Mesendoderm (in vitro differentiated cells): ENCODE measurements at regions not wholly inside any gene's neighbourhood (a gene's known extent, or its start where the extent isn't known, plus 50 kb on each side); places are given as distances from the start of the nearest gene placed in this dataset.

Experiments
- DNase-seq: peaks from one replicate; pipeline ENCODE4 v3.0.0; 2013
- H2AK5ac ChIP-seq: 2 replicates; pipeline ENCODE4 v1.6.1; 2013; ENCODE audit warnings: low read length, inconsistent platforms
- H2BK120ac ChIP-seq: 2 replicates; pipeline ENCODE4 v1.6.1; 2013; ENCODE audit warnings: low read depth, mild to moderate bottlenecking, low read length, moderate library complexity, mixed read lengths
- H2BK15ac ChIP-seq: replicated peaks from 2 replicates; pipeline ENCODE4 v1.6.1; 2013; ENCODE audit warnings: low read depth, mild to moderate bottlenecking, moderate library complexity
- H2BK5ac ChIP-seq: 2 replicates; pipeline ENCODE4 v1.6.1; 2013; ENCODE audit warnings: low read length, inconsistent platforms
- H3K18ac ChIP-seq: 2 replicates; pipeline ENCODE4 v1.6.1; 2013; ENCODE audit warnings: mild to moderate bottlenecking, low read length, mixed read lengths
- H3K23ac ChIP-seq: one replicate; pipeline ENCODE4 v1.6.1; 2013; ENCODE audit warnings: low read length
- H3K27ac ChIP-seq: 2 replicates; pipeline ENCODE4 v1.5.1; 2013; ENCODE audit warnings: low read depth, mild to moderate bottlenecking, inconsistent platforms, low read length, moderate library complexity
- H3K27me3 ChIP-seq: 2 replicates; pipeline ENCODE4 v1.6.1; 2013; ENCODE audit warnings: low read length, control low read depth, mild to moderate bottlenecking, inconsistent platforms; ENCODE audit not compliant: insufficient read depth, poor library complexity
- H3K36me3 ChIP-seq: 2 replicates; pipeline ENCODE4 v1.6.1; 2013; ENCODE audit warnings: low read length, inconsistent platforms; ENCODE audit not compliant: control insufficient read depth, insufficient read depth
- H3K4ac ChIP-seq: one replicate; pipeline ENCODE4 v1.6.1; 2013; ENCODE audit warnings: low read depth, mild to moderate bottlenecking, low read length, moderate library complexity
- H3K4me1 ChIP-seq: 2 replicates; pipeline ENCODE4 v1.6.1; 2013; ENCODE audit warnings: low read depth, low read length, inconsistent platforms; ENCODE audit not compliant: control insufficient read depth
- H3K4me2 ChIP-seq: 2 replicates; pipeline ENCODE4 v1.6.1; 2013; ENCODE audit warnings: low read length
- H3K4me3 ChIP-seq: 2 replicates; pipeline ENCODE4 v1.5.1; 2013; ENCODE audit warnings: mild to moderate bottlenecking, low read length
- H3K56ac ChIP-seq: one replicate; pipeline ENCODE4 v1.6.1; 2013; ENCODE audit warnings: low read length
- H3K79me1 ChIP-seq: 2 replicates; pipeline ENCODE4 v1.6.1; 2013; ENCODE audit warnings: low read length, inconsistent platforms
- H3K79me2 ChIP-seq: 2 replicates; pipeline ENCODE4 v1.6.1; 2013; ENCODE audit warnings: mild to moderate bottlenecking, low read length; ENCODE audit not compliant: control insufficient read depth, insufficient read depth
- H3K9ac ChIP-seq: 2 replicates; pipeline ENCODE4 v1.6.1; 2013; ENCODE audit warnings: low read length, inconsistent platforms
- H4K5ac ChIP-seq: one replicate; pipeline ENCODE4 v1.6.1; 2013; ENCODE audit warnings: low read length
- H4K8ac ChIP-seq: one replicate; pipeline ENCODE4 v1.6.1; 2013; ENCODE audit warnings: low read depth, mild to moderate bottlenecking, control low read depth, low read length, moderate library complexity
- WGBS: extraction: QIAGEN DNeasy Blood & Tissue Kit; methylation state at CpG from one replicate; pipeline ENCODE4 v1.1.7; 2013; ENCODE audit warnings: low lambda C conversion rate, missing lambda C conversion rate; ENCODE audit not compliant: insufficient coverage; ENCODE audit errors: extremely low coverage; 5-methylcytosine and 5-hydroxymethylcytosine counted together

DNA sequence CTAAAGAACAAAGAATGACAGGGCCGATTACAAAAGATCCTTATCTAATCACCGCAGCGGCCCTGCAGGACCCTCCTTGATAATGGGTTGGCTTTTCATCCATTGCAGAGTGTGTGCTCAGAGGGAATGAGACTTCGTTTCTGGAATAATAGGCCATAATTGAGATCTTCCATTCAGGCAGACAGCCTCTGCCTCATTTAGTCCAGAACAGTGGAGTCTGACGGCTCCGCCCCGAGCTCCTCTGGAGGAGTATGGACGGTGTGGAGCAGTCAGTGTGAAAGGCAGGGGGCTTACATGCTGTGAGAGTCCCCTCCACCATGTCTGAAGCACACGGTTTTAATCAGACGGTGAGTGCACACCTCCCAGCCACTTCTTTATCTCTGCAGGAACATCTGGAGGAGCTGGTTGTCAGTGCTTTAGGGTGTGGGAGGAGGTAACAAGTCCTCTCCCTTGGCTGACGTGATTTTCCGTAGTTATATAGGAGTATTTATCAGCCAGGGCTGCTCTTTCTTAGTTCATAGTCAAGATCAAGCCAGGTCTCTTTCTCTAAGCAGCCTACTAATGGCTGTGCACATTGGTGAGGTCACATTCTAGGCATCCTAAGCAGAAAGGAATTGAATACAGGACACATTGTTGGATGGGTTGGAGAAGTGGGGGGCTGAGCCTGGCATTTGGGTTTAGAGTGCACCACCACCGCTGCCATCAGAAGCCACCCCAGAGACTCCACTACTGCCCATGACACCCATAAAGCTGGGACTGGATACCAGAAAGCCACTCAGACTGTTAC, 1477.9 kb downstream of the TBC1D22A start:
- no peak overlapping the region for H2BK120ac ChIP-seq
- H4K8ac ChIP-seq: no peak overlapping the region
- H3K9ac ChIP-seq: no peak overlapping the region
- H3K18ac ChIP-seq: no peak overlapping the region
- no peaks in the 10 kb centered on the region for H3K79me2 ChIP-seq
- no peak overlapping the region for H3K23ac ChIP-seq
- H4K5ac ChIP-seq: no peak overlapping the region
- peak overlapping the region; percentile 71 for H2BK5ac ChIP-seq
- peaks cover 16% of the 10 kb centered on the region for H3K4me1 ChIP-seq
- peak; percentile 84 for DNase-seq
- peak overlapping the region; percentile 12 for H2AK5ac ChIP-seq
- H3K27ac ChIP-seq: peak overlapping the region; percentile 87
- H3K56ac ChIP-seq: peak overlapping the region; percentile 72
- no peaks in the 10 kb centered on the region for H3K79me1 ChIP-seq
- no CpG with 5 or more reads among the region's 13 CpGs for WGBS
- no peak overlapping the region for H2BK15ac ChIP-seq
- H3K27me3 ChIP-seq: no peaks in the 10 kb centered on the region
- no peak overlapping the region for H3K4me2 ChIP-seq
- H3K36me3 ChIP-seq: no peaks in the 10 kb centered on the region
- peak overlapping the region; percentile 41 for H3K4ac ChIP-seq
- no peak overlapping the region for H3K4me3 ChIP-seq

DNA sequence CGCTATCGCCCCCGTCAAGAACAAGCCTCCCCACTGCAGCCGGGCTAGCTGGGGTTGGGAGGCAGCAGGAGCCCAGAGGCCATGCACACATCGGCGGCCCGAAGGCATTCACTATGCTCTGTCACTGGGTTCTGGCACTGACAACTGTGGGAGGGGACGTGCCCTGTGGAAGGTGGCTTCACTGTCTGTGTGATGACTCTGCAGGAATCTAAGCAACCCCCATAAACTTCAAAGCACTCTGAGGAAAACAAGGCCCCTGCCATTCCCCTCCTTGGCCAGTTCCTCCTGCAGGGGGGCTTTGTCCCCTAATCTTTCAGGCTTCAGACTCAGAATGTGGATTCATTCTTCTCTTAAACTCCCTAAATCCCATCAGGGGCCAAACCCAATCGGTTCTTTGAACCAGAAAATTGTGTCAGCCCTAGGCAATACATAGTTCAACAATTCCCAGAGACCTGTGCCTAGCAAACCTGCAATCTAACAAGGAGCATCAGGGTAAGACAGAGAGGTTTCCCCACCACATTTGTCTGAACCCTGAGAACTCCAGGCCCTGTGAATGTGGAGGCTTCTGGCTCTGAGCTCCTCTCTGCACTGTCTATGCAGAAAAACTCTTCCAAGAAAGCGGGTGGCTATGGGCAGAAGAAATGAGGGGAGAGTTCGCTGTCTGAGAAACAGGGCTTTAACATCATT, 1477.2 kb downstream of the TBC1D22A start:
- H3K79me2 ChIP-seq: no peaks in the 10 kb centered on the region
- peak overlapping the region; percentile 45 for H3K18ac ChIP-seq
- H2BK5ac ChIP-seq: peak overlapping the region; percentile 69
- peak overlapping the region; percentile 43 for H3K9ac ChIP-seq
- peak overlapping the region; percentile 80 for H3K56ac ChIP-seq
- H3K23ac ChIP-seq: no peak overlapping the region
- H3K4ac ChIP-seq: no peak overlapping the region
- no peak overlapping the region for H2BK120ac ChIP-seq
- peaks cover 16% of the 10 kb centered on the region for H3K4me1 ChIP-seq
- H3K4me3 ChIP-seq: no peak overlapping the region
- H3K4me2 ChIP-seq: no peak overlapping the region
- no peaks in the 10 kb centered on the region for H3K27me3 ChIP-seq
- no peak overlapping the region for H4K5ac ChIP-seq
- H3K27ac ChIP-seq: peak overlapping the region; percentile 87
- no CpG with 5 or more reads among the region's 11 CpGs for whole genome bisulfite sequencing
- no peak overlapping the region for H2BK15ac ChIP-seq
- H2AK5ac ChIP-seq: no peak overlapping the region
- H3K36me3 ChIP-seq: no peaks in the 10 kb centered on the region
- H4K8ac ChIP-seq: no peak overlapping the region
- no peaks in the 10 kb centered on the region for H3K79me1 ChIP-seq
- DNase-seq: peak; percentile 80

DNA sequence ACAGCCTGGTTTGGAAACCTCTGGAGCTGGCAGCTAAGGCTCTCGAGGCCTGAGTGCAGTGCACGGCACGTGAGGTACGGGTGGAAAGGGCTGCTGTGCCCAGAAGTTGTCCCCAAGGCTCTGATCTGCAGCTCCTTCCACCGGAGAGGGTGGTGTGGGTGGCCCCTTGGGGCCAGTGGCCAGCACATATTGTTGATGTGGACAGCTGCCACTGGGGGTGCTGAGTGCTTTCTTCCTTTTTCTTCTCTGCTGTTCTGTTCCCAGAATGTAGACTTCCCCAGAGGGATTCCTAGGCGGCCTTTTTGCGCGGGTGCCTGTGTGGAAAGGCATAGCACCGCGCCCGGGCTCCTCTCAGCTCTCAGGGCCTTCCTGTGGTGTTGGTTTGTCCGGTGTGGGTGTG, 1476.5 kb downstream of the TBC1D22A start:
- Histone ChIP-seq H3K36me3 (no peaks in the 10 kb centered on the region), H3K4me3 (no peak overlapping the region), H2BK15ac (no peak overlapping the region), H3K4ac (peak overlapping the region; percentile 91), H4K8ac (no peak overlapping the region), H3K79me1 (no peaks in the 10 kb centered on the region), H4K5ac (no peak overlapping the region), H3K9ac (peak overlapping the region; percentile 11), H3K27ac (peak overlapping the region; percentile 87), H2AK5ac (no peak overlapping the region), H3K4me2 (no peak overlapping the region), H3K18ac (peak overlapping the region; percentile 65), H3K56ac (peak overlapping the region; percentile 80), H3K27me3 (no peaks in the 10 kb centered on the region), H2BK120ac (peak overlapping the region; percentile 84), H3K4me1 (peaks cover 16% of the 10 kb centered on the region), H3K79me2 (no peaks in the 10 kb centered on the region), H3K23ac (no peak overlapping the region), H2BK5ac (peak overlapping the region; percentile 21)
- DNase-seq: peak; percentile 18
- WGBS: no CpG with 5 or more reads among the region's 12 CpGs

DNA sequence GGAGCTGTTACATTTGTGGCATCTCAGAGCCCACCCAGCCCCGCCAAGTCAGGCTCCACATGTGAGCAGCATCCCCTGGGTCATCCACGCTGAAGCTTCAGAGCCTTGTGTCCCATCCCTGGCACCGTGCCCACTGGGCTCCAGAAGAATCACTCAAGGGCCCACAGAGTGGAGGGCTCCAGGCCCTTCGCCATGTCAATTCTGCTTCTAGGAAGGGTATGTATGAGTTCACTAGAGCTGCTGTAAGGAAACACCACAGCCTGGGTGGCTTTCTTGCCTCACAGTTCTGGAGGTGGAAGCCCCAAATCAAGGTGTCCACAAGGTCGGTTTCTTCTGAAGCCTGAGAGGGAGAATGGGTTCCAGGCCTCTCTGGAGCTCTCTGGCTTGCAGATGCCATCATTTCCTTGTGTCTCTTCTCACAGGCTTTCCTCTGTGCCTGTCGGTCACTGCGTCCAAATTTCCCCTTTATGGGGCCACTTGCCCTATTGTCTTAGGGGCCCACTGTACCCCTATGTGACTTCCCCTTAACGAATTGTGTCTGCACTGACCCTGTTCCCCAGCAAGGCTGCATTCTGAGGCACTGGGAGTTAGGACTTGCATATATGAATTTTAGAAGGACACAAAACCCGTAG, 1476.0 kb downstream of the TBC1D22A start:
- H3K4me3 ChIP-seq: no peak overlapping the region
- WGBS: no CpG with 5 or more reads among the region's 9 CpGs
- H3K9ac ChIP-seq: no peak overlapping the region
- H2BK120ac ChIP-seq: peak overlapping the region; percentile 84
- no peaks in the 10 kb centered on the region for H3K27me3 ChIP-seq
- no peak overlapping the region for H3K4me2 ChIP-seq
- H3K36me3 ChIP-seq: no peaks in the 10 kb centered on the region
- peak overlapping the region; percentile 87 for H3K27ac ChIP-seq
- DNase-seq: no peak
- peak overlapping the region; percentile 80 for H3K56ac ChIP-seq
- peak overlapping the region; percentile 21 for H2BK5ac ChIP-seq
- no peaks in the 10 kb centered on the region for H3K79me1 ChIP-seq
- no peak overlapping the region for H4K5ac ChIP-seq
- H3K18ac ChIP-seq: peak overlapping the region; percentile 65
- H2BK15ac ChIP-seq: no peak overlapping the region
- peak overlapping the region; percentile 74 for H2AK5ac ChIP-seq
- peaks cover 16% of the 10 kb centered on the region for H3K4me1 ChIP-seq
- H4K8ac ChIP-seq: no peak overlapping the region
- no peak overlapping the region for H3K23ac ChIP-seq
- H3K4ac ChIP-seq: peak overlapping the region; percentile 91
- no peaks in the 10 kb centered on the region for H3K79me2 ChIP-seq

DNA sequence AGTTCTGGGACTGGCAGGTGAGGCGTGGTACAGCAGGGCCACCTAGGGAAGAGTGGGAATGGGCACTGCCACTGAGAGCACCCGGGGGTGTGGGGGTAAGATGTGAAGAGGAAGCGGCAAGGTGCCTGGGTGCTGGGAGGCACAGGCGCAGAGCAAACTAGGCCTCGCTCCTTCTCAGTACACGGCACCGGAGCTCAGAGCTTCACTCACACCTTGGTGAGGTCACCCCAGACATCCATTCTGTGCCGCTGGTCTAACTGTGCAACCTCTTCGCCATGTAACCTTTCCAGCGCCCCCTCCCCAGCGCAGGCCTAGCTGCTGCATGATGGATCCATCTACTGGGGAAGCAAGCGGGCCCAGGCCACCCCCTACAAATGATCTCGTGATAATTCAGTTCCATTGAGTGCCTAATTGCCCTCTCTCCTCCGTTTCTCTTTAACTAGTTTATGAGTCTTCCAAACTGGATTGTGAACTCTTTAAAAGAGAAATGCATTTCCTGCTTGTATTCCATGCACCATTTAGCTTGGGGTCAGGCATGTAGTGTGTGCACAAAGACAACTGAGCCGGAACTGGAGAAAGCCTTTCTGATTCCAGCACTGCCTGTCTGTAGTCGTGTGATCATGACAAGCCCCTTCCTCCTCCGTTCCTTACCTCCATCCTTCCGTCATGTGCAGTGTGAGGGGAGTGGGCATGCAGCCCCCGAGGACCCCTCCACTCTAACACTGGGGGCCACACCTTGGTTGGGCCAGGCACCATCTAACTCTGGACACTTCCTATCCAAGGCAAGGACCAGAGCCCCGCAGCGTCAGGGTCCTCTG, 1475.2 kb downstream of the TBC1D22A start:
- Histone ChIP-seq H3K27ac (no peak overlapping the region), H3K4me2 (no peak overlapping the region), H3K9ac (no peak overlapping the region), H3K18ac (no peak overlapping the region), H2BK120ac (no peak overlapping the region), H2BK15ac (no peak overlapping the region), H2BK5ac (no peak overlapping the region), H4K8ac (no peak overlapping the region), H3K23ac (no peak overlapping the region), H4K5ac (no peak overlapping the region), H3K79me2 (no peaks in the 10 kb centered on the region), H3K27me3 (no peaks in the 10 kb centered on the region), H3K4me1 (peaks cover 16% of the 10 kb centered on the region), H3K56ac (peak overlapping the region; percentile 12), H3K4me3 (no peak overlapping the region), H3K4ac (no peak overlapping the region), H3K36me3 (no peaks in the 10 kb centered on the region), H2AK5ac (peak overlapping the region; percentile 74), H3K79me1 (no peaks in the 10 kb centered on the region)
- WGBS: no CpG with 5 or more reads among the region's 21 CpGs
- no peak for DNase-seq
